ENCODE measurements at regions not wholly inside any gene's neighbourhood (a gene's known extent, or its start where the extent isn't known, plus 50 kb on each side); places are given as distances from the start of the nearest gene placed in this dataset.

GRCh38 chr12:112559784-112560183, 141.0 kb downstream of the PTPN11 start:
- DNase-seq: no peak

- no peak for DNase-seq
Measured at GRCh38 chr12:112564160-112564784, 145.5 kb downstream of the PTPN11 start.

- DNase-seq: no peak
Measured at GRCh38 chr12:112568641-112569040, 149.9 kb downstream of the PTPN11 start.

GRCh38 chr12:112570096-112570495, 151.3 kb downstream of the PTPN11 start:
- DNase-seq: no peak

GRCh38 chr12:112573141-112573540, 154.4 kb downstream of the PTPN11 start:
- no peak for DNase-seq

GRCh38 chr12:112574896-112575558, 156.3 kb downstream of the PTPN11 start:
- no peak for DNase-seq

- no peak for DNase-seq
Measured at GRCh38 chr12:112575559-112576067, 156.9 kb downstream of the PTPN11 start.

GRCh38 chr12:112577473-112578329, 159.0 kb downstream of the PTPN11 start:
- DNase-seq: no peak

- DNase-seq: no peak
Measured at GRCh38 chr12:112584266-112584722, 165.5 kb downstream of the PTPN11 start.

- no peak for DNase-seq
Measured at GRCh38 chr12:112586148-112586783, 167.5 kb downstream of the PTPN11 start.

GRCh38 chr12:112589275-112589674, 170.5 kb downstream of the PTPN11 start:
- DNase-seq: no peak

- DNase-seq: no peak
Measured at GRCh38 chr12:112590281-112590680, 171.5 kb downstream of the PTPN11 start.

- DNase-seq: no peak
Measured at GRCh38 chr12:112591488-112591887, 172.7 kb downstream of the PTPN11 start.

- no peak for DNase-seq
Measured at GRCh38 chr12:112595410-112595809, 176.7 kb downstream of the PTPN11 start.

- DNase-seq: no peak
Measured at GRCh38 chr12:112597986-112598385, 179.2 kb downstream of the PTPN11 start.

- DNase-seq: no peak
Measured at GRCh38 chr12:112598626-112599025, 179.9 kb downstream of the PTPN11 start.

- peak in 1 of 2 donors; percentile 1 for DNase-seq
Measured at GRCh38 chr12:112599871-112600270, 181.1 kb downstream of the PTPN11 start.

- no peak for DNase-seq
Measured at GRCh38 chr12:112602150-112602549, 183.4 kb downstream of the PTPN11 start.

- no peak for DNase-seq
Measured at GRCh38 chr12:112606611-112607365, 184.8 kb upstream of the RPH3A start.

GRCh38 chr12:112607427-112607826, 184.1 kb upstream of the RPH3A start:
- DNase-seq: no peak

- DNase-seq: no peak
Measured at GRCh38 chr12:112611908-112612307, 179.6 kb upstream of the RPH3A start.

GRCh38 chr12:112615196-112615595, 176.4 kb upstream of the RPH3A start:
- no peak for DNase-seq
